Stimulated activated CD8-positive, alpha-beta memory T cell treated with anti-CD3 and anti-CD28 coated beads, Interleukin-4, amount 100 ng/mL, for 4 hours (primary cell): ENCODE measurements at regions not wholly inside any gene's neighbourhood (a gene's known extent, or its start where the extent isn't known, plus 50 kb on each side); places are given as distances from the start of the nearest gene placed in this dataset.

Experiments
- DNase-seq, 2 donors: peaks; one replicate each; pipeline ENCODE4 v3.0.0-alpha.2; 2020; ENCODE audit warnings: low read depth in 2 of 2, low spot score in 1 of 2

GRCh38 chr11:37812281-37812880, 1214.3 kb upstream of the RAG2 start:
- DNase-seq = no peak

GRCh38 chr11:37811349-37811748, 1213.3 kb upstream of the RAG2 start:
- DNase-seq = no peak

GRCh38 chr11:37804666-37805065, 1206.6 kb upstream of the RAG2 start:
- no peak for DNase-seq

- no peak for DNase-seq
These were observed 1190.3 kb upstream of the RAG2 start for GRCh38 chr11:37788141-37788877.

GRCh38 chr11:37786214-37786755, 1188.2 kb upstream of the RAG2 start:
- DNase-seq = no peak

- DNase-seq = no peak
These were observed 1176.4 kb upstream of the RAG2 start for GRCh38 chr11:37774441-37774840.

- DNase-seq = no peak
These were observed 1172.1 kb upstream of the RAG2 start for GRCh38 chr11:37770145-37770544.

GRCh38 chr11:37762079-37762478, 1164.0 kb upstream of the RAG2 start:
- DNase-seq = no peak

GRCh38 chr11:37755521-37755920, 1157.5 kb upstream of the RAG2 start:
- DNase-seq = no peak

GRCh38 chr11:37748641-37749040, 1150.6 kb upstream of the RAG2 start:
- no peak for DNase-seq

- DNase-seq = no peak
These were observed 1149.1 kb upstream of the RAG2 start for GRCh38 chr11:37747121-37747520.

GRCh38 chr11:37727371-37727770, 1129.3 kb upstream of the RAG2 start:
- no peak for DNase-seq

GRCh38 chr11:37724315-37724714, 1126.3 kb upstream of the RAG2 start:
- DNase-seq = no peak

GRCh38 chr11:37721485-37721884, 1123.4 kb upstream of the RAG2 start:
- no peak for DNase-seq

- no peak for DNase-seq
These were observed 1120.5 kb upstream of the RAG2 start for GRCh38 chr11:37718431-37718999.

GRCh38 chr11:37712251-37712650, 1114.2 kb upstream of the RAG2 start:
- DNase-seq = no peak

GRCh38 chr11:37710031-37710430, 1112.0 kb upstream of the RAG2 start:
- no peak for DNase-seq

GRCh38 chr11:37704791-37705190, 1106.8 kb upstream of the RAG2 start:
- DNase-seq = no peak

GRCh38 chr11:37699644-37700043, 1101.6 kb upstream of the RAG2 start:
- no peak for DNase-seq

- DNase-seq = no peak
These were observed 1097.2 kb upstream of the RAG2 start for GRCh38 chr11:37695283-37695682.

GRCh38 chr11:37689951-37690350, 1091.9 kb upstream of the RAG2 start:
- no peak for DNase-seq

- no peak for DNase-seq
These were observed 1090.4 kb upstream of the RAG2 start for GRCh38 chr11:37688456-37688855.
